Gastrocnemius medialis (tissue), 4 donors: ENCODE measurements at regions not wholly inside any gene's neighbourhood (a gene's known extent, or its start where the extent isn't known, plus 50 kb on each side); places are given as distances from the start of the nearest gene placed in this dataset.
A peak's percentile ranks its signal among the peaks of the same experiment; 100 is the strongest.
"Not testable (repeated sequence)": the region's sequence is repeated elsewhere in the genome, so short reads cannot be mapped to it uniquely, and the experiment has no call there.

Experiments used
- ATAC-seq, 2 donors: fragments of 150-250 bp; one replicate each; pipeline ENCODE4 v1.9.1; 2016
- DNase-seq, 2 donors: peaks; one replicate each; pipeline ENCODE4 v3.0.0-alpha.2; 2019
- H3K27ac ChIP-seq, 4 donors: fragments of 200-600 bp; sonication (generic); 1 replicate in 1 of 4; 2 replicates in 3 of 4; pipeline ENCODE4 v1.5.1; 2016 to 2018; ENCODE audit warnings: mild to moderate bottlenecking in 2 of 4, moderate library complexity in 1 of 4
- H3K27me3 ChIP-seq, 3 donors: fragments of 200-600 bp; sonication (generic) in 2 of 3; 1 replicate in 1 of 3; 2 replicates in 2 of 3; pipeline versions ENCODE4 v1.5.1 to v1.6.0; 2016 to 2019; ENCODE audit warnings: mild to moderate bottlenecking in 1 of 3, moderate library complexity in 1 of 3
- H3K36me3 ChIP-seq, 2 donors: fragments of 200-600 bp; sonication (generic) in 1 of 2; one replicate each; pipeline ENCODE4 v1.5.1; 2017 to 2018
- H3K4me1 ChIP-seq, 2 donors: fragments of 200-600 bp; sonication (generic) in 1 of 2; one replicate each; pipeline ENCODE4 v1.5.1; 2016 to 2017; ENCODE audit warnings: mild to moderate bottlenecking in 2 of 2
- H3K4me3 ChIP-seq, 4 donors: fragments of 200-600 bp; sonication (generic) in 3 of 4; 1 replicate in 1 of 4; 2 replicates in 3 of 4; pipeline ENCODE4 v1.5.1; 2016 to 2019; ENCODE audit warnings: mild to moderate bottlenecking in 2 of 4
- H3K9me3 ChIP-seq, 3 donors: fragments of 200-600 bp; sonication (generic) in 2 of 3; 1 replicate in 1 of 3; 2 replicates in 2 of 3; pipeline ENCODE4 v1.5.1; 2016 to 2019
- CTCF ChIP-seq, 5 experiments: fragments of 450-650 bp in 3 of 5; fragments of 200-600 bp in 2 of 5; sonication (generic) in 2 of 5; IDR thresholded peaks in 4 of 5; conservative IDR thresholded peaks in 1 of 5; 1 replicate in 4 of 5; 2 replicates in 1 of 5; pipeline ENCODE4 v1.5.1; 2016 to 2019; ENCODE audit warnings: antibody characterized with exemption in 5 of 5, mild to moderate bottlenecking in 3 of 5, moderate library complexity in 3 of 5
- POLR2A ChIP-seq, 2 donors: fragments of 450-650 bp; IDR thresholded peaks; one replicate each; pipeline ENCODE4 v1.6.1; 2017; ENCODE audit warnings: antibody characterized with exemption in 2 of 2, mild to moderate bottlenecking in 2 of 2, moderate library complexity in 2 of 2
- in situ Hi-C, 4 donors: fragments of 200-750 bp; cut with MboI; loops; one replicate each; pipeline versions ENCODE4 v1.15.0 to v1.8.0; 2017; ENCODE audit warnings: low sequenced_read_pairs in 4 of 4
- intact Hi-C: fragments of 100-400 bp; cut with DNase I; formaldehyde crosslinking; loops from one replicate; pipeline ENCODE4 v1.15.1; 2023; ENCODE audit warnings: low total_unique reads

GRCh38 chr16:22989598-22989997, 159.7 kb downstream of the USP31 start:
- Histone ChIP-seq H3K4me1 (no peaks in the 10 kb centered on the region), H3K27me3 (no peaks in the 10 kb centered on the region), H3K36me3 (no peaks in the 10 kb centered on the region), H3K4me3 (no peak overlapping the region), H3K27ac (no peak overlapping the region), H3K9me3 (no peaks in the 10 kb centered on the region)
- no peak for ATAC-seq
- no peak for DNase-seq
- intact Hi-C loops, result no loop called here
- no peak for TF ChIP-seq CTCF (IDR thresholded peaks at IDR 0.05 in 4 of 5, conservative IDR thresholded peaks at IDR 0.05 in 1 of 5)
- no peak for TF ChIP-seq POLR2A (IDR thresholded peaks at IDR 0.05)
- in situ Hi-C loops, result no loop called here

- Histone ChIP-seq H3K36me3 (no peaks in the 10 kb centered on the region), H3K4me3 (no peak overlapping the region), H3K27ac (no peak overlapping the region), H3K27me3 (no peaks in the 10 kb centered on the region), H3K4me1 (no peaks in the 10 kb centered on the region), H3K9me3 (peaks cover 0 to 7% (median 3%) of the 10 kb centered on the region in 3 donors)
- intact Hi-C loops, result no loop called here
- no peak for ATAC-seq
- in situ Hi-C loops, result no loop called here
- DNase-seq, result no peak
- TF ChIP-seq CTCF (IDR thresholded peaks at IDR 0.05 in 4 of 5, conservative IDR thresholded peaks at IDR 0.05 in 1 of 5) (no peak), POLR2A (IDR thresholded peaks at IDR 0.05) (no peak)
Measured at GRCh38 chr16:22983614-22984013, 165.6 kb downstream of the USP31 start.

- H3K36me3 ChIP-seq, H3K27ac ChIP-seq, ATAC-seq, intact Hi-C loops, H3K4me1 ChIP-seq, in situ Hi-C loops, H3K27me3 ChIP-seq, H3K9me3 ChIP-seq, DNase-seq, H3K4me3 ChIP-seq: not testable (repeated sequence)
Measured at GRCh38 chr16:22980514-22980913, 166.6 kb downstream of the HS3ST2 start.

DNA sequence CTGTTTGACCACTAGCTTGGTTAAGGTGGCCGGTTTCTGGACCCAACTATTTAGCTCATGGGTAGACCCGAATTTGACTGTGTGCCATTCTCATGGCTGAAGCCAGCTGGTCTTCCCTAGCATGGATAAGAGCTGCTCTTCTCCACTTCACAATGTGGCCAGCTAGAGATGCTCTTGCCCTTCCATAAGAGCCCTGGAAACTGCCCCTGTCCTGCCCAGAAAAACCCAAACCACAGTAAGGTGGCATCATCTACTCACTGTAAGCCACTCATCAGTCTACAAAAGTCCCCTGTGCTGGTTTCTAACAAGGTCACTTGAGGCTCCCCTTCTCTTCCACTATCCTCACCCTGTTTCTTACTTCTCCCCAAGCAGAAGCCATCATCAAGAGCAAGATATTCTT, 165.1 kb downstream of the HS3ST2 start:
- in situ Hi-C loops (no loop called here), intact Hi-C loops (loop anchor here (5.0 kb wide), 1 partner anchor 82 kb away; no protein-coding TSS in a partner anchor)
- no peak for ATAC-seq
- no peaks in the 10 kb centered on the region for H3K27me3 ChIP-seq
- H3K9me3 ChIP-seq, result peaks cover 0 to 5% (median 3%) of the 10 kb centered on the region in 3 donors
- H3K4me1 ChIP-seq, result no peaks in the 10 kb centered on the region
- TF ChIP-seq CTCF (IDR thresholded peaks at IDR 0.05 in 4 of 5, conservative IDR thresholded peaks at IDR 0.05 in 1 of 5) (no peak), POLR2A (IDR thresholded peaks at IDR 0.05) (no peak)
- DNase-seq, result no peak
- H3K27ac ChIP-seq, result no peak overlapping the region
- no peak overlapping the region for H3K4me3 ChIP-seq
- H3K36me3 ChIP-seq, result no peaks in the 10 kb centered on the region

DNA sequence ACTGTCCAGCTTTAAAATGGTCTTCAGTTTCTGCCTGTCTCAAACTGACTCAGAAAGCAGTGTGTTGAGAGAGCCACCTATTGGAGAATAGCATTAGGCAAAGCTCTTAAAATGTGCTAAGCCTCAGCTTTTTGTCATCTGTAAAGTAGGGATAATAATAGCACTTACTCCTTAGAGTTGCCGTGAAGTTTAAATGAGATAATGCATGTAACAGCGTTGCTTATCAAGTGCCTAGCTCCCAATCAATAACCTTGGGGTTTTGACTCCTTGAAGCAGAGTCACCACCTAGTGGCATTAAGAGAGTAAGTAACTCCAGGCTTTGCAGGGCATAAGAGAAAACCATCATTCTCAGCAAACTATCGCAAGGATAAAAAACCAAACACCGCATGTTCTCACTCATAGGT, 163.3 kb downstream of the HS3ST2 start:
- intact Hi-C loops (loop anchor here (5.0 kb wide), 1 partner anchor 80 kb away; no protein-coding TSS in a partner anchor), in situ Hi-C loops (no loop called here)
- Histone ChIP-seq H3K36me3 (no peaks in the 10 kb centered on the region), H3K4me3 (no peak overlapping the region), H3K9me3 (no peaks in the 10 kb centered on the region), H3K27ac (no peak overlapping the region), H3K27me3 (no peaks in the 10 kb centered on the region), H3K4me1 (no peaks in the 10 kb centered on the region)
- ATAC-seq, result peak in 1 of 2 donors; percentile 46
- no peak for DNase-seq
- no peak for TF ChIP-seq POLR2A (IDR thresholded peaks at IDR 0.05)
- peak; percentile 12 to 44 (median 29) for TF ChIP-seq CTCF (IDR thresholded peaks at IDR 0.05 in 4 of 5, conservative IDR thresholded peaks at IDR 0.05 in 1 of 5)
